ENCODE measurements at regions not wholly inside any gene's neighbourhood (a gene's known extent, or its start where the extent isn't known, plus 50 kb on each side); places are given as distances from the start of the nearest gene placed in this dataset.

DNA sequence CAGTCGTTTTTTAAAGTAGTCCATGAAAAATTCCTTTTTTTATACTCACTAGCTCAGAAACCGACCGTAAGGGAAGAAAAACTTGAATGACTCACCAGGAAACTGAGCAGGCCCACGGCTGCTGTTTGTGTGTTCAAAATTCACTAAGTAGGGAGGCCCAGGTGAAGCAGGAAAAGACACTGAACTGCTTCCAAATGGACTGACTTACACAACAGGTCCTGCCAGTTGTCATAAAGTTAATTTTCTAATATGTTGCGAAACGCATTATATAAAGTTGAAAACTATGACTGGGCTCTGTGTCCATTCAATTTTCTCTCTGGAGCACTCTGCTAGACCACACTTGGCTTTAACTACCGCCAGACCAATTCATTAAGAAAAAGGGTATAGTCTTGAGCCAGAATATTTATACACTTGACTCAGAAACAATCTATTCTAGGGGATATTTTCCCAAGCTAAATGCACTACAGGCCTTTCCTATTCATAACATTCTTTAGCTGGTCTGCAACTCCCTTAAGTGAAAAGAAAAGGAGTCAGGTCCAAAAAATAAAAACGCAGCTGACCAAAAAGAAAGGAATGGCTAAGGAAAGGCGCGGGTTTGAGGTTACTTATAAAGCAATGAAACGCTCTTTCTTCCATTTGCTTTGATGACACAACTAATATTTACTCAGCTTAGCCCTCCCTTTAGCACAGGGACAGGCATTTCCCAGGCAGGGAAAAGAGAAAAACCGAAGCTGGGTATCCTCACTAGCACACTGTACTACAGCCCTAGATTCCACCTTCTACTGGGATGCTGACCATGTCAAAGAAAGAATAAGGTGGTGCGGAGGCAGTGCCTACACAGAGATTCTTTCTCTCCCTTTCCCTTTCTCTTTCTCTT is 306.3 kb upstream of the ESRRG start:
- DNase-seq: no peak

DNA sequence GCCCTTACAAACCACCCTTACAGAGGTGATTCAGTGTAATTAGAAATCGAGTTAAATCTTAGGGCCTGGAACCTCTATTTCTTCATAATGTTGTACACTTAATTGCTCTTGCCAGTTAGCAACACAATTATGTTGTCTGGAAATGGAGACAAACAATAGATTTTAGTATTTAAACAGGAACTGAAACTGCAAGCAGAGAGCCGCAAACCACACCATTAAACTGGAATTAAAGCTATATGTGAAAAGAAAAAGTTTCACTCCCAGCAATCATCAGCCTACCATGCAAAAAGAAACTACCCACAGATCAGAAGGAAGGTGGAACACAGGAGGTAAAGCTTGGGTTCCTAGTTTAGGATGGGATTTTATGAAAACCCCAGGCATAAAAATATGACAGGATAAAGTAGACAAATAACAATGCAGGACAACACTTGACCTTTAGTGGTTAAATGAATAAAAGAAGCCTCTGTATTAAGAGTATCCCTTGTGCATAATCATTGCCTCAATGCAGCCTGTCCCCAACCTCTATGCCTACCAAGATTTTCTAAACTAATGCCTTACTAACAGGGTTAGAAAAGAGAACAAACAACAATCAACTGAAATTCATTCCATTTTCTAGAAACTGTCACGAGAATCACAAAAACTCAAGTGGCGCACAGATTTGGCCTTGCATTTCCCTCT is 304.3 kb upstream of the ESRRG start:
- no peak for DNase-seq

DNA sequence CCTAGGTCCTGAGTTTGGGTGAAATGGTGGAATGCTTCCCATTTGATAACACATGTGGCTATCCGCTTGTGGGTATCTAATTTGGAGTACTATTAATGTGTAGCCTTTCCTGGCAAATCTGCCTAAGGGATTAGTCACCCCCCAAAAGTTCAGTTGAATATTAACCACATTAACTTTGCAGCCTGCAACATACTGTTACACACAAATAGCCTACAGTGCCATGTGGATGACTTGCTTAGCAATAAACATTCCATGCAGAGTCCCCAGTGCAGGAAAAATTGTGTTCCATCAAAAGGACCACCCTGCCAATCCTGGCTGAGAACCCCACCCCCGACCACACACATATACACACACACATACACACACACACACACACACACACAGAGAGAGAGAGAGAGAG is 303.3 kb upstream of the ESRRG start:
- no peak for DNase-seq

DNA sequence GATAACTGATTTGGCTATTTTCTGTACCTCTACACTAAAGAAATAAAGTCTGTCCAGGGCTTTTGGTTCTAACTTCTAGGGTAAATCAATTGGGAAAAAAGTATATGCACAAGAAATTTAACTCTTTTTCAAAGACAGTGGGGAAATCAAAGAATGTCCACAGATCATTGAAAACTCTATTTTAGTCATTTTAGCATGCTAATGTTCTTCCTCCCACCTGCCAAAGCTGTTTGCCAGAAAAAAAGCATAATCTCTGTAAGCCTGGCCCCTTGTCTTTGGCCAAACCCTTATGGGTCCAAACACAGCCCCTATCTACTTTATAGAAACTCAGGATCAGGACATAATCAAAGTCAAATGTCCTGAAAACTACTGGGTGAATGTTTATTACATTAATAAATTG is 302.2 kb upstream of the ESRRG start:
- no peak for DNase-seq

DNA sequence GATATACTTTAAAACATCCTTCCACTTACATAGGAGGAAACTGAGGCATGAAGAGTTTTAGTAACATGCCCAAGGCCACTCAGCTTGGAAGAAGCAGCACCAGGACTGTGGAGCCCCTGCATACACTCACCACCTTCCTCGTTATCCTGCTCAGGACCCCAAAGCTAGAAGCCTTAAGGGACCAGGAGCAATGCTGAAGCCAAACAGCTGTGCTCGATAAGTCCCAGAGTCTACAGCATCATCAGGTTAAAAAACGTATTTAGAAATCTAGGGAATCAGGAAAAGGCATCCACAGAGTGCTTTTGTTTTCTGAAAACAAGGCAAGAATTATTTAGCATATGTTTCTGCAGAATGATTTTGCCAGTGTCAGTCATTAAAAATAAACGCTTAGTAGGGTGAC is 301.7 kb upstream of the ESRRG start:
- DNase-seq: no peak

DNA sequence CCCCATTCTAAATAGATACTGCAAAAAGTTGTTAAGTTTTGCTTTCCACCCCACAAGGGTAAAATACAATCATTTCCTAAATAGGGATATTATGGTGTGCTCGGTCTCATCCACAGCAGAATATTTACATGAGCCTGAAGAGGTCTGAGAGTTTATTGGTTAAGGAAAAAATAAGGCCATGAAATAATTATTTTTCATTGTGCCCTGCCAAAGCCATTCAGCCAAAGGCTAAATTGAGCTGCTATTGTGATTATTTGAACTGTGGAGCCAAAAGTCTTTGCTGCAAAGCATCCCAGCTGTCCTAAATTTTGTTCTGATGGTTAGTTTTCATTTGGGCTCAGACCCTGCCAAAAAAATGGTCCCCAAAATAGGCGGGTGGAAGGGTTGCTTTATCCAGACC is 298.7 kb upstream of the ESRRG start:
- DNase-seq: no peak

DNA sequence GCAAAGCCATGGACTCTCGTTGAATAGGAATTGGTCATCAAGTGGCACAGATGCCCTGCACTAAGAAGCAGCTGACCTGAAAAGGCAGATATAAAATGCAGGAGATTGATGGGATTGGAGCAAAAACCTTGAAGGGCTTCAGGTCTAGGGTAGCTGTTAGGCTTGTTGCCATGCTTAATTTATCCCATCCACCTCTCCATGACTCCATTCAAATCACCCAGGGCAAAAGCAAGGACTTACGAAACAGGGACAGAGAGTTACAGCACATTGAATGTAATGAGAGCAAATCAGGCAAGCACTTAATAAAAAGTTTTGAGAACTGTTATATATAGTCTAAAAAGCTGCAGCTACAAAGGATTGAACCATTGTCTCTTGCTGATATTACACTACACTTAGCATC is 298.2 kb upstream of the ESRRG start:
- no peak for DNase-seq

DNA sequence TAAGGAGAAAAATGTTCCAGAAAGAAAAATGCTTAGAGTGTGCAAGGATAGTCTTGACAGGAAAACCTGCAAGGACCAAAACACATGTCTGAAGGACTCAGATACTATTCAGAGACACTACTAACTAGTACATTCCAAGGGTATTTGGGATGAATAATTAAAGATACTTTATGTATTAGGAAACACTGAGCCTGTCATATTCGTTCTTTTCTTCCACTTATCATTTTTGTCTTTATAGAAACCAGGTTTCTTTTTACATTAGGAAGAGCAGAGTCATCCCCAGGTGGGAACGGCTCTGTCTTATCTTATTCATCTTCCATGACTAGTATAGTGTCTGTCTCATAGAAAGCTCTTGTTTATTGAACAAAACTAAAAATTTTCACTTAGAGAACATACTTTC is 296.2 kb upstream of the ESRRG start:
- DNase-seq: no peak

DNA sequence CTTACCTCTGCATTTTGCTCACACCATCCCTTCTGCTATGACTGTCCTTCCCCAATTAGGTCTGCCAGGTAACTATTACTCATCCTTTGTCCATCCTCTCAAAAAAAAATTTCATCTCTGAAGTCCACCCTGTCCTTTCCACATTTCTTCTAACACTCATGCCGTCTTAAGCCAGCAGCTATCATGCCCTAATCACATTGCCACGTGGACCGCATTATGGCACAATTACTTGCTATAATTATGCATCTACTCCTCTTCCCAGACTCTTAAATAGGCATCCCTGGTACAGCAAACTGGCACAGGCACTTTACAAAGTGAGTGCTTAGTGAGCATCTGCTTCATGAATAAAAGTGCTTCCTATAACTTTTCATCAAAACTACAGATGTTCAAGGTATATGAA is 295.4 kb upstream of the ESRRG start:
- DNase-seq: no peak

DNA sequence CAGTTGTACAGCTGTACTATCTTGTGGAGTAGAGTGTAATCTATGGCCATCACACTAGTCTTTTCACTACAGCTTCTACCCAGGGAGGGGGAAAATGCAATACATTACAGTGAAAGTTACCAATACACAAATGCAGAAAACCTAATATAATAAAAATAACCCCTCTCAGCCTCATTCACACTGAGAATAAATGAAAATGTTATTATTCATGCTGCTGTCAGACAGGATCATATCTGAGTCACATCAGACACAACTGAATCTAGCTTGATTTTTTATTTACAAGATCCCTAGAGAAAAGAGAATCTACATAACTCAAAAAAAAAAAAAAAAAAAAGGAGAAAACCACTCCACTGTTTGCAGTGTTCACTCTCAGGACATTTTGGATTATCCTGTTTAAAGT is 293.9 kb upstream of the ESRRG start:
- DNase-seq: no peak

DNA sequence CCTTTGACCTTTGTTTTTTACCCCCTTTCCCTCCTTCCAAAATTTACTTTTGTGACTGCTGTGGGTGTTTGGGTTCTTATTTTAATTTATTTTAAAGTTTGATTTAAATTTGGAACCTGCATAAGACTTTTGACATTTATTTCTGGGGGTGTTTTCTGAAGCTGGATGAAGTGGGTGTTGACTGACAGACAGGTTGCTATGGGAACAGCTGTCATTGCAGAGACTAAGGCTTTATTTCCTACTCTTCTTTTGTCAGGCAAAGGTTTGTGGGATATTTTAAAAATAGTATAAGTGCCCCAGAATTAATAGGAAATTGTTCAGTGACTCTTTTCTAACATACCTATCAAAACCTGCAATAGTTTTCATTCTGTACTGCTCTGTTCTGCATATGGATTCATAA is 290.8 kb upstream of the ESRRG start:
- DNase-seq: no peak

DNA sequence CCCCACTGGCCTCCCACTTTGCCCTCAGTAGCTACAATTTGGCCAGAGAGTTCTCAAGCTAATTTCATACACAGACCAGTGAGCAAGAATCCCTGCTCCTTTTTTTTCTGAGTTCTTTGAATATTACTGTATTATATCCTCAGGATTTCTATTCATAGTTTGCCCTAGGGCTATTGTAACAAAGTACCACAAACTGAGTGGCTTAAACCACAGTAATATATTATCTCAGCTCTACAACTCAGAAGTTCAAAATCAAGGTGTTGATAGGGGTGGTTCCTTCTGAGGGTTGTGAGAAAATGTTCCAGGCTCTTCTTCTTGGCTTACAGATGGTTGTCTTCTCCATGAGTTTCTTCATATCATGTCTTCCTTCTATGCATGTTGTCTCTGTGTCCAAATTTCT is 289.4 kb upstream of the ESRRG start:
- no peak for DNase-seq

DNA sequence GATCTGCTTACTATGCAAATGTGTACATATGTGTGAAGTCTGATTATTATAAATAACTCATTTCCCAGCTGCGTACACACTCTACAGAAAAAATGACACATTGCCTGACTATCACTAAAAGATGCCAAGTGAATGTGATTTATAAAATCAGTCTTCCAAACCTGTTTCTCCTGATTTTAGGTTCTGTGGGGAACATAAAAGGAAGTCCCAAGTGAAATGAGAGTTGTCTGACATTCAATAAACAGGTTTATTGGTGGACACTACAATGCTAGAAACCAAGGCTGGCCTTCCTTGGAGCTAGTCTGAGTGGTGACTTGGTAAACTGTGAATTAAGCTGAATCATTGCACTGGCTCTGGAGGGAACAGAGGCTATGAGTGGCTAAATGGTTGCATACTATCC is 287.9 kb upstream of the ESRRG start:
- DNase-seq: no peak

DNA sequence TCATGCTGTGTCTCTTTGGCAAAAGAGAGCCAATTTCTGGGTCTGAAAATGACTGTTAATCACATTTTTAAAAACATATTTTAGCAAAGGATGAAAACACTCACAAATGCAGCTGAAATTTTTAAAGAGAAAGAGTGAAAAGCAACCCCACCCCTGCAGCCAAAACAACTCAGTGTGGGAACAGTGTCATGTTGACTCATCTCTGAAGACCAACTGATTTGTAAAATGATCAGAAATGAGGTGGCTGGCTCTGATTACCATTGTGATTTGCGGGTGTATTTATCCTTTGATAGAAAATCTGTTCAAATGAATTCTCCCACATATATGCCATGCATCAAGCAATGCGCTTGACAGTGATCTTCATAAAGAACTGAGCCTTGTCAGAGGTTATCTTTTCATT is 287.0 kb upstream of the ESRRG start:
- no peak for DNase-seq

DNA sequence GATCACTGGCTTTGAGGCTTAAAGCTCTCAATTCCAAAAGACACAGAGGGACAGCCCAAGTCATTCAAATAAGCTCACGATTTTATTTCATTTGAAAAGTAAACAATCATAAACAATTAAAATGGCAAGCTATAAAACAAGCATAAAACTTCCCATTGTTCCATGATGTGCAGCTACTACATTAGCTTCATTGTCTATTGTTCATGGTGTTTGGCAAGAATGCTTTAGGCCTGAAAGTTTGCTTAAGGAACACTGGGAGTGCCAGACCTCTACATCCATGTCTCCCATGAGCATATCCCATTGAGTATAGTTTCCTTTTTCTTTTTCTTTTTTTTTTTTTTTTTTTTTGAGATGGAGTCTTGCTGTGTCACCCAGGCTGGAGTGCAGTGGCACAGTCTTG is 286.1 kb upstream of the ESRRG start:
- DNase-seq: no peak

DNA sequence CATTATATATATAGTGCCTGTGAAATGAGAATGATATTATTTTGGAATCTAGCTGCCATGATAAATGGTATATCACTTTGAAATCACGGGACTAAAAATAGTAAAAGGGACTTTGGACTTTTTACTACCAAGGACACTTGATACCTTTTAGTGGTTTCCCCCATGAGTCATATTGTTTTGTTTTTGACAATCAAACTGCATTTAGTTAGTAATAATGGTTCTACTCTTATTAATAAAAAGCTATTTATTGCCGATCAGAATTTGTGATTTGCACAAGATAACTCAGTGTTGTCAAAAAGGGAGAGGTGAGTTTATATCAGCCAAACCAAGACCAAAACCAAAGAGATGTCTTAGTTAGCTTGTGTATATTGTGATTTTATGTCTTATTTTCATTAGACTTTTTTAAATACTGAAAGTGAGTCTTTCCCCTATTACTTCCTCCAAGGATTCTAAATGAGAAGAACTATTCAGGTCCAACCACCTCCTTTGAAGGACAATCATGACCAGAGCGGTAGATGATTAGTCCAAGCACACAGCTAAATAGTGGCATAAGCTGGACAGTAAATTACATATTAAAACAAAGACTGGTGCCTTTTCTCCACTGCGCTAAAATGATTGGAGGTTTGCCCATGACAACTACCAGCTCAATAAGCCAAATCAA is 281.7 kb upstream of the ESRRG start:
- DNase-seq: no peak

DNA sequence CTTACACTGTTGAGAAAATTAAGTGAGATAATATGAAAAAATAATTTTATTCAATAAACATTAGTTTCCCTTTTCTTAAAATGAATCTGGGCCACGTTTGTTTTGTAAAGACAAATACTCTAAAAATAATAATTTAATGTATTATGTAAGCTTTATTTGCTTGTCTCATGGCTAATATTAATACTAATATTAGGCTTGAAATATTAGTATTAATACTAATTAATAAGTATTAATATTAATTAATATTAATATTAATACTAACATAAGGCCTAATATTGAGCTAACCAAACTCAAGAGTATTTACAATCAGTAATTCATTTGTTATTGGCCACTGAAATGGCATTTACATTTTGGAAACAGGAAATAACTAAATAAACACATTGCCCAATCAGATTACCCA is 280.1 kb upstream of the ESRRG start:
- DNase-seq: no peak

DNA sequence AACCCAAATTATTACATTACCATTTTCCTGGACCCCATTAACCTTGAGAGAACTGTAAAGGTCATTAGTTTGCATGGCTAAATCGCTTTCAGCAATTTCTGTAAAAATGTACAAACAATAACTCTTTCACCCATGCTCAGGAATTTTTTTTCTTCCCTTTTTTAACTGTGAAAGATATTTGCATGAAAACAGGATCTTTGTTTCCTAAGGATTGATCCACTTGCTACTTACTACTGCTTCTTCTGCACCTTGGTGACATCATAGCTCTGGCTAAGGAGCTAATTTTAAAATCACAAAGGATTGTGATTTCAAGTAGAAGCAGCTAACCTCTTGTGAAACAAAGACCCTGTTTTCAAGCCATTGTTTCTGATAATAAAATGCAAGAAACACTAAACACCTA is 274.6 kb upstream of the ESRRG start:
- no peak for DNase-seq

DNA sequence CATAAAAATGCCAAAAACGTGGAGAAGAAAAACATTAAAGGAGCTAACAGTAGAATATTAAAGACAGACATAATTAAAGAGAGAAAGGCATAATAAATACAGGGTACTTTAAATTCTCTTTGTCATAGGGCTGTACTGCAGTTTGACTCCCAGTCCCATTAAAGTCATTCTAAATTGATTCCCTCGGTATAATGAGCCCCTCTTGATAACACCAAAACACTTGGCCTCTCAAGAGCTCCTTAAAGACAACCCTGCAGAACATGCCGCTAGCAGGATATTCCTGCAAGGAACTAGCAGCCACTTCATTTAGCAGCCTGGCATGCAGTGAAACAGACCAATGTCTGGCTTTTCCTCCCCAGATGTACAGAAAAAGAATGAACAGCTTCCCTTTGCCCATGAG is 273.8 kb upstream of the ESRRG start:
- no peak for DNase-seq

DNA sequence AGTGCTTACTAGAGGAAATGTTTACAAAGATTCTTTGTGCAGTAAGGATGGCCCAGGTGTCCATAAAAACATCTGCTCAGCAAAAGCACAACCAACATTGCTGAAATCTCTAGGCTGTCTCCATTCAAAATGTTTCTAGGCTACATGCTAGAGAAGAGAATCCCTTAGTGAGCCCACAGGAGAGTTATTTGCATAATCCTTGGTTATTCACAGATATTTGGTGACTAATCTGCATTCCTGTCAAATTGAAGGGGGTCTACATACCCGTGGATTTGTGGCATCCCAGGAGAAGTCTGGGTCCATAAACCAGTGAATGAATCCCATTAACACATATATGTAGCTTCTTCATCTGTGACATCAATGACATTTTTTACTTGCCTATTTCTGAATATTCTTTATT is 261.3 kb upstream of the ESRRG start:
- no peak for DNase-seq

DNA sequence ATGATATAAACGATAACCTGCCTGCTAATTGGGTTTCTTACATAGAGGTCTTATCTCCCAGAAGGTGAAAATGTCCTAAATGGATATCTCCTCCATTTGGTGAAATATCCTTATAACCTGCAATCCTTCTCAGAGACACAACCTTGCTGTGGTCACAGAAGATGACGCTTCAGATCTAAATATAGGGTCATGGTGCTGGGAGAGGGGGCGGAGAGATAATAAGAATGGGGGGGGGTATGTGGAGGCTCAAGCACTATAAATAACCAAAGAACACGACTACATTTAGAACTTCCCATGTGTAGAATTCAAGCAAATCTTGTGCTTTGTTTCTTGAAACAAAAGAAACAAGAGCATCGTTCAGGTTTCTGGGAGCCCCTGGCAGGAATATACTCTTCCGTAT is 260.6 kb upstream of the ESRRG start:
- no peak for DNase-seq

DNA sequence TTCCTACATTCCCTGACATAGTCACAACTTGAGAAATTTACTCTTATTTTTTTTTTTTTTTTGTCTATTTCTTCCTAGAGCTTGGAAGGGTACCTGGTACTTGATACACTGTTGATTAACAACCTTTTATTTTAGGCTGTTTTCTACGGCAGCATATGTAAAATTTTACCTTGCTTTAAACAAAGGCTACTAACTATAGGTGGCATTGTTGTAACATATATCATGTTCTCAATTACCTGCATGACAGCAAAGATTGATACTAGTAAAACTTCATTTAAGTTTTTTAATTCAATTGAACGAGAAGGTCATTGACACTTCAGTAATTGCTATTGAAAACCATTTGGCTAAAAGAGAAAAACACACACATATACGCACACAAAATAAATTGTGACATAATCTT is 238.3 kb upstream of the ESRRG start:
- DNase-seq: no peak

DNA sequence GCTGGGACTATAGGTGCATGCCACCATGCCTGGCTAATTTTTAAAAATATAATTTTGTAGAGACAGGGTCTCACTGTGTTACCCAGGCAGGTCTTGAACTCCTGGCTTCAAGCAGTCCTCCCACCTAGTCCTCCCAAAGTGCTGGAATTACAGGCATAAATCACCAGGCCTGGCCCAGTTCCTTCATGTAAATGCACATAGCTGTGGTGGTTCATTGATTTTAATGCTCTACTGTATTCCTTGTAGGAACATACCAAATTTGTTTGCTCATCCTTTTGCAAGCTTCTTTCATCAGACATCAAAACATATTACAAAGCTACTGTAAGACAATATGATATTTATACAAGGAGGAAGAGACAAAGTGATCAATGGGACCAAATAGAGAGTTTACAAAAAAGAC is 237.5 kb upstream of the ESRRG start:
- no peak for DNase-seq

DNA sequence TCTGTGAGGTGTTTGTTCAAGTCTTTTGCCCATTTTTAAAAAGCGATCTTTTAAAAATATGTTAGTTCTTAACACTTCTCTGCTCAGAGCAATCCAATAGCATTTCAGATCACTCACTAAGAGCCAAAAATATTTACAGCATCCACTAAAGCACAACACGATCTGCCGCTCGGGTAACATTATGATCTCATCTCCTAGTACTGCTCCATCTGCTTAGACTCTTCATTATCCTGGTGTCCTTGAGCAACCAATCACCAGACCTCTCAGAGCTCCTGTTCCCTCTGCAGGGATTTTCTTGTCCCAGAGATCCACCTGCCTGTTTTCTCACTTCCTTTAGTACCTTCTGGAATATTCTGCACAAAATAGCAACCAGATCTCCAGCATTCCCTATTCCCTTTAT is 235.3 kb upstream of the ESRRG start:
- DNase-seq: no peak
